ENCODE measurements at regions not wholly inside any gene's neighbourhood (a gene's known extent, or its start where the extent isn't known, plus 50 kb on each side); places are given as distances from the start of the nearest gene placed in this dataset.

- POLR2A ChIA-PET, result no interaction called here
- ATAC-seq (ENCODE audit: poor library complexity), result no peak
- no peaks in the 10 kb centered on the region for H3K36me3 Mint-ChIP-seq (ENCODE audit: low read depth)
These were observed 120.6 kb upstream of the MYCN start for GRCh38 chr2:15819562-15820256.

GRCh38 chr2:15820257-15820566 is 120.1 kb upstream of the MYCN start:
- Histone ChIP-seq H3K27me3 (ENCODE audit: control insufficient read depth in 1 of 2, insufficient read depth in 2 of 2, low read length in 2 of 2) (peaks cover 9 to 11% of the 10 kb centered on the region in 2 experiments), H3K27ac (ENCODE audit: low read depth in 1 of 2, low read length in 2 of 2) (no peak overlapping the region), H3K36me3 (ENCODE audit: insufficient read depth, low read length) (no peaks in the 10 kb centered on the region), H3K9me3 (ENCODE audit: control insufficient read depth in 1 of 2, insufficient read depth in 1 of 2, low read length in 2 of 2) (no peaks in the 10 kb centered on the region), H3K4me1 (ENCODE audit: insufficient read depth, low read length) (no peaks in the 10 kb centered on the region), H3K4me3 (ENCODE audit: low read length) (no peak overlapping the region)
- H3K27me3 Mint-ChIP-seq, result peaks cover 50% of the 10 kb centered on the region
- H3K4me1 Mint-ChIP-seq (ENCODE audit: low read depth), result no peaks in the 10 kb centered on the region
- DNase-seq (no peak), ATAC-seq (ENCODE audit: poor library complexity) (no peak)
- no peak overlapping the region for H3K27ac Mint-ChIP-seq
- H3K9me3 Mint-ChIP-seq, result no peaks in the 10 kb centered on the region
- CTCF ChIA-PET, result no interaction called here
- POLR2A ChIA-PET, result no interaction called here
- TF ChIP-seq, protein P1, sequence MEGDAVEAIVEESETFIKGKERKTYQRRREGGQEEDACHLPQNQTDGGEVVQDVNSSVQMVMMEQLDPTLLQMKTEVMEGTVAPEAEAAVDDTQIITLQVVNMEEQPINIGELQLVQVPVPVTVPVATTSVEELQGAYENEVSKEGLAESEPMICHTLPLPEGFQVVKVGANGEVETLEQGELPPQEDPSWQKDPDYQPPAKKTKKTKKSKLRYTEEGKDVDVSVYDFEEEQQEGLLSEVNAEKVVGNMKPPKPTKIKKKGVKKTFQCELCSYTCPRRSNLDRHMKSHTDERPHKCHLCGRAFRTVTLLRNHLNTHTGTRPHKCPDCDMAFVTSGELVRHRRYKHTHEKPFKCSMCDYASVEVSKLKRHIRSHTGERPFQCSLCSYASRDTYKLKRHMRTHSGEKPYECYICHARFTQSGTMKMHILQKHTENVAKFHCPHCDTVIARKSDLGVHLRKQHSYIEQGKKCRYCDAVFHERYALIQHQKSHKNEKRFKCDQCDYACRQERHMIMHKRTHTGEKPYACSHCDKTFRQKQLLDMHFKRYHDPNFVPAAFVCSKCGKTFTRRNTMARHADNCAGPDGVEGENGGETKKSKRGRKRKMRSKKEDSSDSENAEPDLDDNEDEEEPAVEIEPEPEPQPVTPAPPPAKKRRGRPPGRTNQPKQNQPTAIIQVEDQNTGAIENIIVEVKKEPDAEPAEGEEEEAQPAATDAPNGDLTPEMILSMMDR (IDR thresholded peaks at IDR 0.05), result no peak
- no peaks in the 10 kb centered on the region for H3K36me3 Mint-ChIP-seq (ENCODE audit: low read depth)
- intact Hi-C loops (cut with DNase I, micrococcal nuclease), result no loop called here
- no peak overlapping the region for H3K4me3 Mint-ChIP-seq

More at GRCh38 chr2:15819562-15820256, 120.6 kb upstream of the MYCN start:
- Histone ChIP-seq H3K27me3 (ENCODE audit: control insufficient read depth in 1 of 2, insufficient read depth in 2 of 2, low read length in 2 of 2) (peaks cover 9 to 11% of the 10 kb centered on the region in 2 experiments), H3K4me1 (ENCODE audit: insufficient read depth, low read length) (no peaks in the 10 kb centered on the region), H3K36me3 (ENCODE audit: insufficient read depth, low read length) (no peaks in the 10 kb centered on the region), H3K9me3 (ENCODE audit: control insufficient read depth in 1 of 2, insufficient read depth in 1 of 2, low read length in 2 of 2) (no peaks in the 10 kb centered on the region), H3K27ac (ENCODE audit: low read depth in 1 of 2, low read length in 2 of 2) (no peak overlapping the region), H3K4me3 (ENCODE audit: low read length) (no peak overlapping the region)
- no peak for DNase-seq
- Mint-ChIP-seq H3K4me1 (ENCODE audit: low read depth) (no peaks in the 10 kb centered on the region), H3K9me3 (no peaks in the 10 kb centered on the region), H3K27me3 (peaks cover 53% of the 10 kb centered on the region), H3K27ac (no peak overlapping the region), H3K4me3 (no peak overlapping the region)
- intact Hi-C loops (cut with DNase I, micrococcal nuclease), result no loop called here
- TF ChIP-seq, protein P1 (IDR thresholded peaks at IDR 0.05), result no peak
- CTCF ChIA-PET, result no interaction called here

DNA sequence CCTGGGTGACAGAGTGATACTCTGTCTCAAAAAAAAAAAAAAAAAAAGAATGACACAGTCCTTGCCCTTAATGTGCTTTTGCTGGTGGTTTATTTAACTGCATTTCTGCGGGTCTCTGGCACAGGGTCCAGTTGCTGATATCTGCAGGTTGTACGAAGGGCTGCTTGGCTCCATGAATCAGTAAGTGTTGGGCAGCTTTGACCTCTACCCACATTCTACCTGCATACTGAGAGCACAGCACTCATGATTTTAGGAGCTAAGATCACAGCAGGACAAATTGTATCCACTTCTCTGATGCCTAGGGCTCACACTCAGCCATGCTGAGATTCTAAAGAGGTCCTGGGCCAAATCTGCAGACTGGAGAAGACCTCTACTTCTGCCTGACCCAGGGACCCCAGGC is 119.4 kb upstream of the MYCN start:
- no peaks in the 10 kb centered on the region for H3K9me3 ChIP-seq (ENCODE audit: control insufficient read depth in 1 of 2, insufficient read depth in 1 of 2, low read length in 2 of 2)
- no peaks in the 10 kb centered on the region for H3K9me3 Mint-ChIP-seq
- H3K4me1 ChIP-seq (ENCODE audit: insufficient read depth, low read length), result no peaks in the 10 kb centered on the region
- no peak overlapping the region for H3K27ac Mint-ChIP-seq
- no peaks in the 10 kb centered on the region for H3K36me3 ChIP-seq (ENCODE audit: insufficient read depth, low read length)
- H3K27me3 ChIP-seq (ENCODE audit: control insufficient read depth in 1 of 2, insufficient read depth in 2 of 2, low read length in 2 of 2), result peaks cover 9 to 11% of the 10 kb centered on the region in 2 experiments
- no peak overlapping the region for H3K4me3 ChIP-seq (ENCODE audit: low read length)
- DNase-seq (no peak), ATAC-seq (ENCODE audit: poor library complexity) (no peak)
- no peak overlapping the region for H3K4me3 Mint-ChIP-seq
- intact Hi-C loops (cut with DNase I, micrococcal nuclease), result no loop called here
- no peaks in the 10 kb centered on the region for H3K36me3 Mint-ChIP-seq (ENCODE audit: low read depth)
- ChIA-PET POLR2A (no interaction called here), CTCF (no interaction called here)
- no peak overlapping the region for H3K27ac ChIP-seq (ENCODE audit: low read depth in 1 of 2, low read length in 2 of 2)
- TF ChIP-seq, protein P1 (IDR thresholded peaks at IDR 0.05), result no peak
- no peaks in the 10 kb centered on the region for H3K4me1 Mint-ChIP-seq (ENCODE audit: low read depth)
- H3K27me3 Mint-ChIP-seq, result peaks cover 44% of the 10 kb centered on the region
